ENCODE measurements at regions not wholly inside any gene's neighbourhood (a gene's known extent, or its start where the extent isn't known, plus 50 kb on each side); places are given as distances from the start of the nearest gene placed in this dataset.
"Not testable (repeated sequence)": the region's sequence is repeated elsewhere in the genome, so short reads cannot be mapped to it uniquely, and the experiment has no call there.

- H3K36me3 ChIP-seq (replicated peaks in 1 of 2): no peaks in the 10 kb centered on the region
- no peaks in the 10 kb centered on the region for H3K9me3 ChIP-seq (replicated peaks in 1 of 3)
- H3K27ac ChIP-seq: no peak overlapping the region
- H3K4me3 ChIP-seq: no peak overlapping the region
- WGBS, 4 donors: 78 to 87% (median 85%) methylated on average over 1 of the region's 1 CpG
- TF ChIP-seq POLR2A (IDR thresholded peaks at IDR 0.05): no peak
- no peak for TF ChIP-seq CTCF (IDR thresholded peaks at IDR 0.05)
- no peaks in the 10 kb centered on the region for H3K27me3 ChIP-seq
- intact Hi-C loops (cut with DNase I): no loop called here
- H3K4me1 ChIP-seq (replicated peaks in 1 of 2): no peaks in the 10 kb centered on the region
- no peak for DNase-seq
These were observed 1015.9 kb downstream of the TLE1 start for GRCh38 chr9:80673496-80673895.

- H3K4me1 ChIP-seq (replicated peaks in 1 of 2): no peaks in the 10 kb centered on the region
- DNase-seq: no peak
- no peak overlapping the region for H3K27ac ChIP-seq
- H3K9me3 ChIP-seq (replicated peaks in 1 of 3): no peaks in the 10 kb centered on the region
- no peaks in the 10 kb centered on the region for H3K36me3 ChIP-seq (replicated peaks in 1 of 2)
- no peak for TF ChIP-seq CTCF (IDR thresholded peaks at IDR 0.05)
- TF ChIP-seq POLR2A (IDR thresholded peaks at IDR 0.05): no peak
- no peaks in the 10 kb centered on the region for H3K27me3 ChIP-seq
- no peak overlapping the region for H3K4me3 ChIP-seq
- intact Hi-C loops (cut with DNase I): no loop called here
These were observed 1023.9 kb downstream of the TLE1 start for GRCh38 chr9:80665479-80665878.

- no peak overlapping the region for H3K4me3 ChIP-seq
- H3K27ac ChIP-seq: no peak overlapping the region
- H3K9me3 ChIP-seq (replicated peaks in 1 of 3): no peaks in the 10 kb centered on the region
- DNase-seq: no peak
- no peaks in the 10 kb centered on the region for H3K27me3 ChIP-seq
- intact Hi-C loops (cut with DNase I): no loop called here
- H3K4me1 ChIP-seq (replicated peaks in 1 of 2): no peaks in the 10 kb centered on the region
- WGBS, 4 donors: 30 to 48% (median 35%) methylated on average over 4 of the region's 4 CpGs
- no peaks in the 10 kb centered on the region for H3K36me3 ChIP-seq (replicated peaks in 1 of 2)
- TF ChIP-seq POLR2A (IDR thresholded peaks at IDR 0.05) (no peak), CTCF (IDR thresholded peaks at IDR 0.05) (peak in 1 of 6 experiments; percentile 11)
These were observed 1024.8 kb downstream of the TLE1 start for GRCh38 chr9:80664327-80665210.

GRCh38 chr9:80659751-80660150 is 1029.6 kb downstream of the TLE1 start:
- WGBS, 4 donors: 89 to 96% (median 95%) methylated on average over 14 to 26 of the region's 26 CpGs
- H3K4me3 ChIP-seq; H3K36me3 ChIP-seq (replicated peaks in 1 of 2); H3K9me3 ChIP-seq (replicated peaks in 1 of 3); H3K27ac ChIP-seq; H3K27me3 ChIP-seq; intact Hi-C loops (cut with DNase I); H3K4me1 ChIP-seq (replicated peaks in 1 of 2); DNase-seq: not testable (repeated sequence)

- 36 to 47% (median 40%) methylated on average over 5 of the region's 5 CpGs for WGBS, 4 donors
These were observed 1038.3 kb downstream of the TLE1 start for GRCh38 chr9:80651044-80651443.

More at GRCh38 chr9:80651044-80651443, 1038.3 kb downstream of the TLE1 start:
- H3K27ac ChIP-seq: peak overlapping the region in 1 of 5 donors; percentile 36
- H3K36me3 ChIP-seq (replicated peaks in 1 of 2): no peaks in the 10 kb centered on the region
- DNase-seq: peak in 3 of 7 donors; percentile 10 to 17 (median 16)
- H3K9me3 ChIP-seq (replicated peaks in 1 of 3): no peaks in the 10 kb centered on the region
- no peaks in the 10 kb centered on the region for H3K27me3 ChIP-seq
- TF ChIP-seq POLR2A (IDR thresholded peaks at IDR 0.05): no peak
- intact Hi-C loops (cut with DNase I): no loop called here
- H3K4me1 ChIP-seq (replicated peaks in 1 of 2): no peaks in the 10 kb centered on the region
- H3K4me3 ChIP-seq: no peak overlapping the region

Data from adrenal gland (tissue), 9 donors.